Keratinocyte (primary cell): ENCODE measurements at regions not wholly inside any gene's neighbourhood (a gene's known extent, or its start where the extent isn't known, plus 50 kb on each side); places are given as distances from the start of the nearest gene placed in this dataset.

Experiments used
- DNase-seq: peaks from one replicate; pipeline ENCODE4 v3.0.0-alpha.2; 2011; ENCODE audit warnings: low read depth, missing footprints, low spot score
- FAIRE-seq: peaks from 2 replicates; lab custom pipeline; 2011; peaks lifted over from hg19 to GRCh38; lab: Jason Lieb, UNC
- H2AFZ ChIP-seq: 2 replicates; pipeline ENCODE4 v1.6.0; 2012; ENCODE audit warnings: low read length, control low read depth, inconsistent platforms; ENCODE audit not compliant: control insufficient read depth
- H3K27ac ChIP-seq: 2 replicates; pipeline ENCODE4 v1.5.1; 2011; ENCODE audit warnings: low read length; ENCODE audit not compliant: control insufficient read depth, insufficient read depth
- H3K27me3 ChIP-seq: 3 replicates; pipeline ENCODE4 v1.6.0; 2011; ENCODE audit warnings: low read length; ENCODE audit not compliant: control insufficient read depth, insufficient read depth; ENCODE audit errors: extremely low read depth
- H3K36me3 ChIP-seq, 2 experiments: 2 replicates in 1 of 2; 3 replicates in 1 of 2; pipeline ENCODE4 v1.5.1; 2011; ENCODE audit warnings: low read length in 2 of 2, mild to moderate bottlenecking in 1 of 2; ENCODE audit not compliant: control insufficient read depth in 2 of 2, insufficient read depth in 2 of 2; ENCODE audit errors: extremely low read depth in 1 of 2
- H3K4me1 ChIP-seq: 3 replicates; pipeline ENCODE4 v1.5.1; 2011; ENCODE audit warnings: low read length; ENCODE audit not compliant: control insufficient read depth, insufficient read depth; ENCODE audit errors: extremely low read depth
- H3K4me2 ChIP-seq: 3 replicates; pipeline ENCODE4 v1.6.0; 2011; ENCODE audit warnings: low read depth, low read length; ENCODE audit not compliant: control insufficient read depth, insufficient read depth; ENCODE audit errors: extremely low read depth
- H3K4me3 ChIP-seq, 3 experiments: fragments of 200-600 bp in 1 of 3; sonication (generic) in 1 of 3; 2 replicates in 2 of 3; 3 replicates in 1 of 3; pipeline ENCODE4 v1.5.1; 2011 to 2016; ENCODE audit warnings: low read length in 3 of 3, mild to moderate bottlenecking in 3 of 3, control low read depth in 2 of 3, inconsistent platforms in 1 of 3, low read depth in 1 of 3, mixed read lengths in 1 of 3, mixed run types in 1 of 3, moderate library complexity in 1 of 3; ENCODE audit not compliant: control insufficient read depth in 2 of 3, insufficient read depth in 2 of 3; ENCODE audit errors: extremely low read depth in 1 of 3
- H3K79me2 ChIP-seq: 2 replicates; pipeline ENCODE4 v1.6.0; 2012; ENCODE audit warnings: low read length; ENCODE audit not compliant: control insufficient read depth, insufficient read depth
- H3K9ac ChIP-seq: 3 replicates; pipeline ENCODE4 v1.6.0; 2011; ENCODE audit warnings: low read length; ENCODE audit not compliant: control insufficient read depth, insufficient read depth; ENCODE audit errors: extremely low read depth
- H3K9me1 ChIP-seq: 3 replicates; pipeline ENCODE4 v1.6.0; 2011; ENCODE audit warnings: low read length; ENCODE audit not compliant: control insufficient read depth, insufficient read depth; ENCODE audit errors: extremely low read depth
- H3K9me3 ChIP-seq: 2 replicates; pipeline ENCODE4 v1.5.1; 2012; ENCODE audit warnings: low read depth, low read length; ENCODE audit not compliant: control insufficient read depth
- H4K20me1 ChIP-seq: 3 replicates; pipeline ENCODE4 v1.6.0; 2011; ENCODE audit warnings: low read length; ENCODE audit not compliant: control insufficient read depth, insufficient read depth; ENCODE audit errors: extremely low read depth
- CTCF ChIP-seq, 3 experiments: IDR thresholded peaks in 1 of 3; conservative IDR thresholded peaks in 1 of 3; optimal IDR thresholded peaks in 1 of 3; 2 replicates in 2 of 3; 3 replicates in 1 of 3; pipeline versions ENCODE3 to v1.5.1; 2011; ENCODE audit warnings: low read length in 3 of 3, mild to moderate bottlenecking in 3 of 3, moderate library complexity in 2 of 3, control low read depth in 1 of 3, inconsistent platforms in 1 of 3; ENCODE audit not compliant: insufficient read depth in 2 of 3; ENCODE audit errors: extremely low read depth in 1 of 3
- EZH2 ChIP-seq: IDR thresholded peaks from one replicate; pipeline ENCODE4 v1.6.1; 2012; ENCODE audit warnings: inconsistent platforms, mild to moderate bottlenecking, low read length, moderate library complexity
- dilution Hi-C: fragments of 300-500 bp; cut with MboI; formaldehyde crosslinking; loops from one replicate; pipeline ENCODE4 v1.7.0; 2020; ENCODE audit warnings: low sequenced_read_pairs; ENCODE audit not compliant: extremely low pct_ligation_motif_present

GRCh38 chr5:101675510-101676219 lies 620.4 kb downstream of the SLCO4C1 start:
- dilution Hi-C loops = no loop called here
- H3K36me3 ChIP-seq = no peaks in the 10 kb centered on the region
- TF ChIP-seq CTCF (optimal IDR thresholded peaks at IDR 0.05 in 1 of 3, IDR thresholded peaks at IDR 0.05 in 1 of 3, conservative IDR thresholded peaks at IDR 0.05 in 1 of 3; ENCODE audit: extremely low read depth in 1 of 3, insufficient read depth in 2 of 3, low read length in 3 of 3) (no peak), EZH2 (no peak)
- H4K20me1 ChIP-seq = no peaks in the 10 kb centered on the region
- no peaks in the 10 kb centered on the region for H3K9me3 ChIP-seq
- no peak for DNase-seq
- H3K4me3 ChIP-seq = no peak overlapping the region
- H3K9ac ChIP-seq = no peak overlapping the region
- no peak overlapping the region for H3K27ac ChIP-seq
- H3K4me1 ChIP-seq = no peaks in the 10 kb centered on the region
- H3K27me3 ChIP-seq = no peaks in the 10 kb centered on the region
- FAIRE-seq = no peak
- H2AFZ ChIP-seq = no peak overlapping the region
- H3K79me2 ChIP-seq = no peaks in the 10 kb centered on the region
- no peak overlapping the region for H3K4me2 ChIP-seq
- H3K9me1 ChIP-seq = no peaks in the 10 kb centered on the region

GRCh38 chr5:101673120-101673519 lies 623.0 kb downstream of the SLCO4C1 start:
- FAIRE-seq (no peak), DNase-seq (no peak)
- Histone ChIP-seq H3K27ac (no peak overlapping the region), H2AFZ (no peak overlapping the region), H3K9me1 (no peaks in the 10 kb centered on the region), H3K27me3 (no peaks in the 10 kb centered on the region), H3K79me2 (no peaks in the 10 kb centered on the region), H3K4me2 (no peak overlapping the region), H3K4me3 (no peak overlapping the region), H3K36me3 (no peaks in the 10 kb centered on the region), H3K9ac (no peak overlapping the region), H3K9me3 (no peaks in the 10 kb centered on the region), H3K4me1 (no peaks in the 10 kb centered on the region), H4K20me1 (no peaks in the 10 kb centered on the region)
- dilution Hi-C loops = no loop called here
- TF ChIP-seq EZH2 (no peak), CTCF (optimal IDR thresholded peaks at IDR 0.05 in 1 of 3, IDR thresholded peaks at IDR 0.05 in 1 of 3, conservative IDR thresholded peaks at IDR 0.05 in 1 of 3; ENCODE audit: extremely low read depth in 1 of 3, insufficient read depth in 2 of 3, low read length in 3 of 3) (no peak)
